Hematopoietic multipotent progenitor cell treated with erythropoietin and hydrocortisone succinate and interleukin-3 and kit ligand, for 15 days (in vitro differentiated cells): ENCODE measurements at regions not wholly inside any gene's neighbourhood (a gene's known extent, or its start where the extent isn't known, plus 50 kb on each side); places are given as distances from the start of the nearest gene placed in this dataset.

ENCODE experiments used
- DNase-seq: peaks from one replicate; pipeline ENCODE4 v3.0.0-alpha.2; 2015; ENCODE audit warnings: low spot score

DNA sequence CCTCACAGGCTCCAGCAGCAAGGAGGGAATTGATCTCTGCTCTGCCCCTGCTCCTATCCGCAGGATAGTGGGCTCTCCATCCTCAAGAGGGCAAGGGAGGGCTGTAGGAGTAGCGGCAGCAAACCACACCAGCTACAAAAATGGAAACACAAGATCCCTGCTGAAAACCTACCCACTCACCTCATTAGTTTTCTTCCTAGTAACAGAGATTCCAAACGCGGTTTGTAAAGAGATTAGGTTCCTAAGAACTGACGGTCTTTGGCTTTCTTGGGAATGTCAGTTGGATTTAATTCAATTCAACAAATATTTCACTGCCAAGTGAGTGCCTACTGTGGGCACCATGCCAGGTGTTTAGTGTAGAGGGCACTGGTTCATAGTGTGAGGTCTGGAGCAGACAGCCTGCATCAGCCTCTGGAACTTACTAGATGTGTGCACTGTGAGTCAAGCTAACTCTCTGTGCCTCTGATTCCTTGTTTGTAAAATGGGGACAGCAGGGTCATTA is 84.7 kb downstream of the MRPL46 start:
- no peak for DNase-seq

DNA sequence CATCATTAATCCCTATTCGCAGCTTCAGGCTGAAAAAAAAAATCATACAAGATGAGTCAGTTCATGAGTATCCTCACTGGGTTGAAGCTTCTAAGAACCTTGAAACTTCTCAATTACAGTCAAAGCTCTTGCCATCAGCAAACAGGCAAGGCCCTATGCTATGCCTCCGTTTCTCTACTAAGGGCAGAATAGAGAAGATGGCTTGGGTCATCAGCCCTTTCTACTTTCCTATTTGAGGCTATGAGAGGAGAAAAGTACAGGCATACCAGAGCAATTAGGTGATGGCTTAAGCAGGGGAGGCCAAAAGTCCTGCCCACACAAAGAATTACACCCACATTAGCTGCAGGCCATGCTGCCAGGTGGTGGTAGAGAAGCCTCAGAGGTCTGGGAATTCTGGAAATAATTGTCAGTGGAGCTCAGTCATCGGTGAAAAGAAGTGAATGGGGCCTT is 89.0 kb downstream of the MRPL46 start:
- no peak for DNase-seq

DNA sequence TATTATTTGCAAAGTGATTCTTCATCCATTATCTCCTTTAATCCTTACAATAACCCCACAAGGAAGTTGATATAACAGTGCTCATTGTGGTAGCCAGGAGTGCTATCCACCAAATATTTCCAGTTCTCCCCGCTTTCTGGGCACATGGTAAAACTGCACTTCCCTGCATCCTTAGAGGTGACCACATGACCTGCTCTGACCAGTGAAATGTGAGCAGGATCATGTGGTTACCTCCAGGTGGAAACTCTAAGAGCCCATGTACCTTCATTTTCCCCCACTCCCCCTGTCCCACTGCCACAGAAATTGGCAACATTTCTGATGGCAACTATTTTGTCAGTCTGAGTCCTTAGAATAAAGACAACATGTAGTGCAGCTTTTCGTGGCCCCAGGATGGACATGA is 89.7 kb downstream of the MRPL46 start:
- DNase-seq: no peak

DNA sequence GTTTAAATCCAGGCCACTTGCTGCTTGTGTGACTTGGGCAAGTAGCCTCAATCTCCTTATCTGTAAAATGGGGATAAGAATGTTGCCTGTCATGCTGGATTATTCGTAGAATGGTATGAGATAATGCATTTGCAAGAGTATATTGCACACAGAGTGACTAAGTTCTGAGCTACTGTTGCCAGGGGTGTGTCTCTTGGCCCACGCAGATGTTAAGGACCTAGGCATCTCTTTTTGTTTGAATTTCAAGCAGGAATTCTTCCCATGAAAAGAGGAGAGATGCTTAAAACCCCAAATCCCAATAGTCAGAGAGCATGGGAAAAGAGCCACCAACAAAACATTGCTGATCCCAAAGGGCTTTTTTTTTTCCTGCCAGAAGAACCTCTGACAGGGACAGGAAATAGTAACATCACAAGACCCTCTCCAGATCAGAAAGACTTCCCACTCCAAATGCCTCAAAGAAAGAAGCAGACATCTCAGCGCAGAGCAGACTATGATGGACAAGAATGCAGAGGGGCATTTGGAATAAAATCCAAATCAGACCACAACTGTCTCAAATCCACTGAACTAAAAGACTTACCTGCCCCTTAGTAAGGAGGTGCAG is 90.5 kb downstream of the MRPL46 start:
- no peak for DNase-seq

DNA sequence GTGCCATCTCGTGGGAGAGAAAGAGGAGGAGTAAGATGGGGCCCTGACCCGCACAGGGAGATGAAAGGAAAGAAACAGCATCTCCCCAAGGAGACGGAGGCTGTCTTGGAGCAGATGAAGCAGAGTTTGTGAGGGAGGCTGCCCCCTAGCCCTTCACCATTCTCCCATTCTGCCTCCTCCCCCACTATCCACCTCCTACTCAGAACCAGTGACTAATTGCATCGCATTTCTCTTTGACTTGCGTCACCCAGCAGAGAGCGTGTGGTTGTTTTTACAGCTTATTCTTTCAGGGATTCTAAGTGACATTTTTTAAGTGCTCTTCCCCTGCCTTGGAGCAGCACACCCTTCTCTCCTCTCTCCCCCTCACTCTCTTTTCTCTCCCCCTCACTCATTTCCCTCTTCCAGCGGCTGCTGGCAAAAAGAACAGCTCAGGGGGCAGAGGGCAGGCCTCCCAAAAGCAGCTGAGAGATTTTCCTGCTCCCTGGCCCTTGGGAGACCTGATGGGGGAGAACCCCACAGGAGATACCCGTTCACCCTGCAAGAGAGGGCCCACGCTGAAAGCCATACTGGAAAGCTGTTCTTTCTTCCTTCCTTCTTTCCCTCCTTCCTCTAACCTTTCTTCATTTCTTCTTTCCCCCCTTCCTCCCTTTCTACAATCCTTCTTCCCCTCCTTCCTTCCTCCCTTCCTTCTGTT is 91.8 kb downstream of the MRPL46 start:
- no peak for DNase-seq

DNA sequence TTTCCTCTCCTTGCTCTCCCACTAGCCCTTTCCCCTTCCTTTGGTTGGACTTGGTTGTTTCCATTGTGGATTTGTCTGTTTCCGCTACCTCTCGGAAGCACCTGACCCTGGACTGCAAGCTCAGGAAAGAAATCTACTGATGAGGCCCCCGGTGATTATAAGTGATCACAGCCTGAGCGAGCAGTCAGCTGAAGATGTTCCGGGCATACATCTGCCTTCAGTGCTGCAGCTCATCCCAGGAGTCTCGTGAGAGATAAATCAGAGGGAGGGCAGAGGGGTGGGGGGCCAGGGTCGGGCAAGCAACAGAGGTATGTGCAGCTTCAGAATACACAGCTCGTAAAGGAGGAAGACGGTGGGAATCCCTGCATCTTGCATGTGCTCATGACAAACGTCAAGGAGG is 102.1 kb downstream of the MRPL46 start:
- no peak for DNase-seq

DNA sequence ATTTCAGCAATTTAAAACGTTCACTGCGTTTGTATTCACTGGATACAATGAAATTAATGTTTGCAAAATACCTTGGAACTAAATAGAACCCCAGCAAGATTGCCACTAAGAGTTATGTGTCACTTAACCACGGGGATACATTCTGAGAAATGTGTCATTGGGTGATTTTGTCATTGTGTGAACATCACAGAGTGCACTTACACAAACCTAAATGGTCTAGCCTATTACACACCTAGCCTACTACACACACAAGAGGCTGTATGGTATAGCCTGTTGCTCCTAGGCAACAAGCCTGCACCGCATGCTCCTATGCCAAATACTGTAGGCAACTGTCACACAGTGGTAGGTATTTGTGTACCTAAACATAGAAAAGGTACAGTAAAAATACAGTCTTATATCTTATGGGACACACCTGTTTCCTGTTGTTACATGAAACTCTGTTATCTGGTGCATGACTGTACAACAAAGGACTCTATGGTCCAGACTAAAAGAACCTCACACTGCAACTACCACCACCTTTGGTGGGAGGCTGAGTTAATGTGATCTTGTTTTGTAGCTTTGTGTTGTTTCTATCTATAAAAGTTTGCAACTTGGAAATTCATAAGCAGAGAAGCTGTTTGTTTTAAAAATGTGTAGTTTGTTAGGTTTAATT is 92.2 kb upstream of the NTRK3 start:
- no peak for DNase-seq

DNA sequence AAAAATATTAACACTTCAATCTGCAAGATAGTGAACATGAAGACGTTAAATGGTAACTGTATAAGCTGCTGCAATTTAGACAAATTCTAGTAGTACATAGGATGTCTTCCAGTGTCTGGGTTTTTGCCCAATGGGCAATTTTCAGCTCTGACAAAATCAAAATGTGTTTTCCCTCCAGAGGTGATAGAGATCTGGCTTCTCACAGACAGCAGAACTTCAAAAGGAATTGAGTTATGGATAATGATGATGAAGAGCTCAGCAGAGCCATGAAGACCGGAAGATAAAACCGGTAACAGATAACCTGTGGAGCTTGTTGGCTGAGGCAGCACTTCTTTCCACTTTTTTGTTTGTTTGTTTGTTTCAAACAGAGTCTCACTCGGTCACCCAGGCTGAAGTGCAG is 89.4 kb upstream of the NTRK3 start:
- DNase-seq: no peak

DNA sequence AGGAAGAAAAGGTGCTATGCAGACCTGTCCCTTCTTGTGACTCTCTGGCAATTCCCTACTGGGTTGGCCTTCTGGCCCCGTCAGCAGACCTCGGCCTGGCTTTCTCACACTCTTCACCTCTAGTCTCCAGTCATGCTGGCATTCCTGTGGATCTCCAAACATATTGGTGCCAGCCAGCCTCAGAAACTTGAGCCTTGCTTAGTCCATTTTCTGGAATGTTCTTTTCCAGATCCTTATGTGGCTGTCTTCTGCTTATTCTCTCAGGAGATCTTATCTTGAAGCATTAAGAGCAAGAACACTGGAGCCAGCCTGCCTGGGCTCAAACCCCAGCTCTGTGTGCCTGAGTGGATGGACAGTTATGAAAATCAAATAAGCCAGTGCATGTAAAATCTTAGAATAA is 88.2 kb upstream of the NTRK3 start:
- no peak for DNase-seq

DNA sequence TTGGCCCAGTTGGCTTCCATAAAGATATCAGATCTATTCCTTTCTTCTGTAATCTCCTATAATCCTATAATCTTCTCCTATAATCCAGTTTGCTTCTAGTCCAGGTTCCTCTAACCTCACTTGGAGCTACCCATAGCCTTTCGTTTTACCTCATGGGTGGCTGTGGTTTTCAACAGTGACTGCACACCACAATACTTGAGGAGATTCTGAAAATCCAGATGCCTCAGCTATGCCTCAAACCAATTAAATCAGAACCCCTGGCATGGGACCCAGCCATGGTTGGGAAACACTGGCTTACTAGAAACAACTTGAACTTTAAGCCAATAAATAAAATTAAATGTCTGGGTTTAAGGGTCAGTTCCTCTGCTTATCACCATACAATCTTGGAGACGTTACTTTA is 86.1 kb upstream of the NTRK3 start:
- DNase-seq: no peak

DNA sequence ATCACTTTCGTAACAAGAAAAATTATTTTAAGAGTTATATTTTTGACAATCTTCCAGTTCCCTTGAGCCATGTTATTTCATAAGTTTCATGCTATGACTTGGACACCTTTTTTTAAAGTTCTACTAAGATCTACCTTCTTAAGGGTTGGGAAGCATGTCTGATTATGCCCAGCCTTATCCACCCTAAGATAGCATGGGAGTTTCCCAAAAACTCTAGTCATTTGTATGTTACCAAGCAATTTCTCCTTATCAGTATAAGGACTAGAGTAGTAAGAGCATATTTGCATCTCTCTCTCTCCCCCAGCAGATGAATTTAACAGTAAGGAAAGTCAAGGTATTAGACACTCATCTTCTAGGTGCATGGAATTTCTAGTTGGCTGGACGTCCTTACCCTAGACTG is 85.1 kb upstream of the NTRK3 start:
- DNase-seq: no peak

DNA sequence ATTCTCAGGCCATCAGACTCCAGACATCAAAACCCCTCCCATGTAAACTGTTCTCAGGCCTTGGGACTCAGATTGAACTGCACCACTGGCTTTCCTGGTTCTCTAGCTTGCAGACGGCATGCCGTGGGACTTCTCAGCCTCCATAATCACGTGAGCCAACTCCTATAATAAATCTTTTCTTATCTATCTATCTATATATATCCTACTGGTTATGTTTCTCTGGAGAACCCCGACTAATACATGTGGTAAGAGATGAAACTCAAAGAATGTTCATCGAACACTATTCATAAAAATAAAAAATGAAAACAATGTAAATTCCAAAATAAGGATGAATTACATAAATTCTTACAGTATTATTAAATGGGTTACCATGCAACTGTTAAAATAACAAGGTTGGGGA is 84.5 kb upstream of the NTRK3 start:
- no peak for DNase-seq

DNA sequence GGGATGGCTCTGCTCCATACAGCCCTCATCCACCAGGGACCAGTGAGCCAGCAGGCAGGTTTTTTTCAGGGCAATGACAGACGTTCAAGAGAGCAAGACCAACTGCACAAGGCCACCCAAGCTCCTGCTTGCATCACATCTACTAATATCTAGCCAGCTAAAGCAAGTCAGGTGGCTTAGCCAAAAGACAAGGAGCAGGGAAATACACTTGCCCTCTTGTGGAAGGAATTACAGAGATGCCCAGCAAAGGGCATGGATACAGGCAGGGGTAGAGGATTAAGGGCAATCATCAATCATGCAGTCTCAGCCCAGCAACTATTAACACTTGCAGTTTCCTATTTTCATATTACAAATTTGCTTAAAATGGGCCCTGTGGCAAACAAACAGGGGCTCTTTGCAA is 81.5 kb upstream of the NTRK3 start:
- no peak for DNase-seq

DNA sequence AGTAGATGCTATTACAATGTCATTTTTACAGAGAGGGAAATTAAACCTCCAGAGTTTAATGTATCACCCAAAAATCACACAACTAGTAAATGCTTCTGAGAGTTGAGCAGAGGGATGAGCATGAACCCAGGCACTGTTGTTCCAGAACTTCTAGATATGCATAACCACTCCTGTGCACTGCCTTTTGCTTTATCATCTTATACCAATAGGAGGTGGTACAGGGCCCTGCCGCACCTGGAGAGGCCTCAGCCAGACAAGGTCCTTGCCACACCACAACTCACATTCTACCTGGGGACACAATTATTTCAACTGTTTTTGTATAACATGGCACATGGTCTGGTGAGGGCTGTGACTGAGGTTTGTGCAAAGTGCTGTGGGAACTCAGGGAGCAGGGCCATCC is 78.5 kb upstream of the NTRK3 start:
- no peak for DNase-seq

DNA sequence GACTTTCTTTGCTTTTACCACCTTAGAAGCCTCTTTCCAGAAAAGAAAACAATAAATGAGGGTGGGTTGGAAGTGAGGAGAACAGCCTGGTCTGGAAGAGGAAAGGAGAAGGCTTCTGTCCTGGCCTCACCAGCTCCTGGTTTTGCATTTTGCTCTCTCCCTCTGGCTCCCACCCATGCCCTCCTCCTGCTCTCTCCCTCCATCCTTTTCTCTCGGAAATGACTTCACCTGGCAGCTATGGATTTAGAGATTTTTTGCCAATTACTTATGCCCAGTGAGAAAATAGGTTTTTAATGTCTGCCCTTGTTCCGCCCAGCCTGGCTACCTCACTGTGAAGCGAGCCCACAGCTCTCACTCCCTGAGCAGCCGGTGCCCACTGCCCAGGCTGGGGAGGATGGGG is 77.9 kb upstream of the NTRK3 start:
- no peak for DNase-seq

DNA sequence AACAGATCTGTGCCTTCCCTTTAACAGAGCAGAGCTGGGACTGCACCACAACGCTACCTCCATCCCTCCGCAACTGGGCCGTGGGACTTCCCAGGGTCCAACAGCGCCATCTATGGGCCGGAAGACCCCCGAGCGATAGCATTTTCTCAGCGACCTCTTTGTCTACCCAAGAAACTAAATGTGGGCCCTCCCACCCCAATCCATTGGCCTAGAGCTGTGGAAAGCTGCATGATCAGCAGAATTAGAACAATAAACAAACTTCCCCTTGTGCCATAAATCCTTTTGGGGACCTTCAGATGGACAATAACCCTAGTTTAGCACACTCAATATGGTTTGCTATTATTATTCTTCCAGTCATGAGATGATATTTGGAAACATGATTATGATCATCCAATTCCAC is 74.8 kb upstream of the NTRK3 start:
- DNase-seq: peak; percentile 26

DNA sequence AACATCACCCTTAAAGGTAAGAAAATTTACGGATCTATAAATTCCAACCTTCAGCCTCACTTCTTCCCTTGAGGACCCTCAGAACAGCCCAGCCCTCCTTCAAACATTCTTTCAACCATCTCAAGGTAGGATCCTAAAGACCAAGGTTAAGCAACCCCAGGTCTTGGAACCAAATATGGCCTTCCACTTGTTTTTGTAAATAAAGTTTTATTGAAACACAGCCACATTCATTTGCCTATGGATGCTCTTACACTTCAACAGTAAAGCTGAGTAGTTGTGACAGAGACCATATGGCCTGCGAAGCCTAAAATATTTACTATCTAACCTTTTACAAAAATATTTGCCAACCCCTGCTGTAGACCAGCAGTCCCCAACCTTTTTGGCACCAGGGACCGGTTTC is 70.4 kb upstream of the NTRK3 start:
- no peak for DNase-seq

DNA sequence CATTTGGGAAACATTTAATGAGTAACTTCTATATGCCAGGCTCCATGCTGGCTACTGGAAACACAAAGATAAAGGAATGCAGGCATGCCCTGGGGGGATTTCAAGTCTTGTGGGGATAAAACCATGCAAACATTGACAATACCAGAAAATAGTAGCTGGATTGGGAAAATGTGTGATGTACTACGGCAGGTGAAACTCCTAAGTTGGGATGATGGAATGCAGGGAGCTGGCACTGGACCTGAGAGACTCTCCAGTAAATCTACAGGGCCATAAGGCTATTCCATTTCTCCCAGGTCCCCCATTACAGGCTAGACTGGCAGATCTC is 68.2 kb upstream of the NTRK3 start:
- no peak for DNase-seq

DNA sequence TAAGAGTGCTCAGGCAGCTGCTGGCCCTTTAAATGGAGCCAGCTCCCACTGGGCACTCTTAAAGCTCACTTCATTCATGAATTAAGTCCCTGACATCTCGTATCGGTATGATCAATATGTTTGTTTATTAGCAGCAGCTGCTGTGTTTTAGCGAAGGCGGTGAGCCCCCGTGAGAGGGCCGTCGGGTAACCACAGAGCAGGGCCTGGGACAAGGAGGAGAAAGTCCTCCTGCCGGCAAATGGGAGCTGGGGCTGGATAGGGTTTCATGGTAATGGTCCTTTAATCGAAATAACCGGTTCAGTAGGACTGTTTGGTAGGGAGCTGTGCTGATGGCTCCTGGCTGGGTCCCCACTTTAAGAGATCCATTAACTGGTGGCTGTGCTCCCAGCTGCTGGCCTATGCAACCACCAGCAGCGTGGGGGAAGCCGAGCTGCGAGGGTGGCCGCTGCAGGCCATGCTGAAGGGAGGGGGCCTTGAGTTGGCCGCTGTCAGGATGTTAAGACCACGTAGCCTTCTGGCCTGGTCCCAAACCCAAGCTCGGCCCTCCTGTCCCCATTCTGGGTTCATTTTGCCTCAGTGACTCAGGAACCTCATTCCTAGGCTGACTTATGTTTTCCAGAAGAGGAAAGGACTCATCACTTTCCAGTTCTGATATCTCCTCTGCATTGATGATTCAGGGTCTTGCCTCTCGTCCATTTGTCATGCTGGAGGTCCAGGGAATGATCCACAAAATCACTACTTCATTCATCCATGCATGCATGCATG is 67.6 kb upstream of the NTRK3 start:
- DNase-seq: no peak

DNA sequence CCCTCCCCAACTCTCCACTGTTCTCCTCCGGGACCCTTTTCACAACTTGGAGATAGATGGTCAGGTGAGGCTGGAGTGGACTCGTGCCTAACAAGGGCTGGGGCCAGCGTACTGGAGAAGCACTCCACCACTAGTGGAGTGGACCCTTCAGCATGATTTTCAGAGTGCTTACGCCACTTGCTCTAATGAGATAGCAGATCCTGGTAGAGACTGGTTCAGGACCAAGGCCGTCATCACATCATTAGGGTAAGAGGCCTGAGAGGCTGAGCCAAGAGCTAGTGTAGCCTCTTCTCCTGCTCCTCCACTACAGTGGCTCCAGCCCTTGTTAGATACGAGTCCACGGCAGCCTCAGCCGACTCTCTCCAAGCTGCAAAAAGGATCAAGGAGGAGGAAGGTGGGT is 66.9 kb upstream of the NTRK3 start:
- DNase-seq: no peak

DNA sequence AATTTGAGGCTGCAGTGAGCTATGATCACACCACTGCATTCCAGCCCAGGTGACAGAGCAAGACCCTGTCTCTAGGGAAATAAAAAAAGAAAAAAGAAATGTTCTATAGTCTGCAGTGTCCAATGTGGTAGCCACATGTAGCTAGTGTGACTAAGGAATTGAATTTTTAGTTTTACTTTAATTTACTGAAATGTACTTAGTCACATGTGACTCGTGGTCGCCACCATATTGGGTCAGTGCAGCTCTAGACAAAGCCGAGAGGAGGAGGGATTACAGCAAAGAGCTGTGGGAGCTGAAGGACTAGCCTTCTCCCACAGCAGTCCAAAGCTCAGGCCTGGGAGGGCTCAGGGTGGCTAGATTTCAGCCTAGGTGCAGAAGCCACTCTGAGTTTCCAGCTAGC is 65.9 kb upstream of the NTRK3 start:
- no peak for DNase-seq

DNA sequence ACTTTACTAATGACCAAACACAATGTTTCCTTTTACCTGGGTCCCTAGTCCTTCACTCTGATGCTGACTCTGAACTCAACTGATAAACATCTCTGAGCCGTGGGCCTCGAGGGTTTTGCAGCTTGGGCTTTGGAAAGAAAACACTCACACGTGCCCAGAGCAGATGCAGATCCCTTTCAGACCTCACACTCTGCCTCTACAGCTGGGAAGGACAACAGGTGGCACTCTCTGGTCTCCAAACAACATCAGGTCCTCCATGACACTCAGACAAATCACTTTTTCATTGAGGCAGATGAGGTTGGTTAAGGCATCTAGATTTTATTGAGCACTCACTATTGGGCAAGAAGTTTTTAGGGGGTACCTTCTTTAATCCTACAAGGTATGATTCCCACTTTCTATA is 64.7 kb upstream of the NTRK3 start:
- no peak for DNase-seq

DNA sequence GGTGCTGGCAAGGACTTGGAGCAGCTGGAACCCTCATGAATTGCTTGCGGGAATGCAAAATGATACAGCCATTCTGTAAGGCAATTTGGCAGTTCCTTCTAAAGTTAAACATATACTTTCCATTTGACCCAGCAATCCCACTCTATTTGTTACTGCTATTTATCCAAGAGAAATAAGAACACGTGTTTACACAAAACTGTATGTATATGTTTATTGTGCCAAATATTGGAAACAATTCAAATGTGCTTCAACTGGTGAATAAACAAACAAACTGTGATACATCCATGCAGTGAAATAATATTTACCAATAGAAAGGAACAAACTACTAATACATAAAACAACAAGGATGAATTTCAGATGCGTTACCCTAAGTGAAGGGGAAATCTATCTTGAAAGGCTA is 60.0 kb upstream of the NTRK3 start:
- DNase-seq: no peak
